ENCODE measurements at regions not wholly inside any gene's neighbourhood (a gene's known extent, or its start where the extent isn't known, plus 50 kb on each side); places are given as distances from the start of the nearest gene placed in this dataset.

DNA sequence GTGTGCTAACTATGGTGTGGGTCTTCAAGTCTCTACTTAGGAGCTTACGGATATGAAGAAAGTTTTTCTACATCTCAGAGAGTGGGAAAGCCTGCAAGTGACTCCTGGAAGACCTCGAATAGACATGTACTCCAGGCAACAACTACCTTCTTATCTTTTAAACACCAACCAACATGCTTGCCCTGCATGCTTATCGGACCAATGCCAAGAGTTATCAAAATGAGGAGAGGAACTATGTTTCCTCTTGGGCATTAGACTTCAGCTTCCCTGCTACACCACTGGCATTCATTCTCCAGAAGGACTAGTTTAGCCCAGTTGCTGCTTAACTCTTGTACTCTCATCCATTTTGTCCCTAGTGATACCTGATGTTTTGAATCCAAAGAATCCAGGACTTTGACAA lies 74.7 kb upstream of the MAN2A1 start:
- no peak for TF ChIP-seq EZH2 (IDR thresholded peaks at IDR 0.05)
- TF ChIP-seq, protein P1, sequence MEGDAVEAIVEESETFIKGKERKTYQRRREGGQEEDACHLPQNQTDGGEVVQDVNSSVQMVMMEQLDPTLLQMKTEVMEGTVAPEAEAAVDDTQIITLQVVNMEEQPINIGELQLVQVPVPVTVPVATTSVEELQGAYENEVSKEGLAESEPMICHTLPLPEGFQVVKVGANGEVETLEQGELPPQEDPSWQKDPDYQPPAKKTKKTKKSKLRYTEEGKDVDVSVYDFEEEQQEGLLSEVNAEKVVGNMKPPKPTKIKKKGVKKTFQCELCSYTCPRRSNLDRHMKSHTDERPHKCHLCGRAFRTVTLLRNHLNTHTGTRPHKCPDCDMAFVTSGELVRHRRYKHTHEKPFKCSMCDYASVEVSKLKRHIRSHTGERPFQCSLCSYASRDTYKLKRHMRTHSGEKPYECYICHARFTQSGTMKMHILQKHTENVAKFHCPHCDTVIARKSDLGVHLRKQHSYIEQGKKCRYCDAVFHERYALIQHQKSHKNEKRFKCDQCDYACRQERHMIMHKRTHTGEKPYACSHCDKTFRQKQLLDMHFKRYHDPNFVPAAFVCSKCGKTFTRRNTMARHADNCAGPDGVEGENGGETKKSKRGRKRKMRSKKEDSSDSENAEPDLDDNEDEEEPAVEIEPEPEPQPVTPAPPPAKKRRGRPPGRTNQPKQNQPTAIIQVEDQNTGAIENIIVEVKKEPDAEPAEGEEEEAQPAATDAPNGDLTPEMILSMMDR (IDR thresholded peaks at IDR 0.05): no peak
- no peak for TF ChIP-seq EZH2phosphoT487 (IDR thresholded peaks at IDR 0.05)
